GM23338 (cell line): ENCODE measurements at regions not wholly inside any gene's neighbourhood (a gene's known extent, or its start where the extent isn't known, plus 50 kb on each side); places are given as distances from the start of the nearest gene placed in this dataset.

Source experiments
- CREB1 ChIP-seq: fragments of 250-450 bp; sonication (Bioruptor Pico); IDR thresholded peaks from 2 replicates; pipeline ENCODE4 v1.5.0; 2020; ENCODE audit warnings: low read depth, mild to moderate bottlenecking, moderate library complexity
- CTCF ChIP-seq, 2 experiments: fragments of 200-600 bp in 1 of 2; sonication (generic) in 1 of 2; conservative IDR thresholded peaks; 2 replicates each; pipeline versions ENCODE4 v1.5.1 to v1.6.1; 2016 to 2017; ENCODE audit warnings: antibody characterized with exemption in 2 of 2, low read depth in 2 of 2, mild to moderate bottlenecking in 2 of 2, moderate library complexity in 1 of 2
- EZH2 ChIP-seq: fragments of 200-600 bp; sonication (generic); IDR thresholded peaks from one replicate; pipeline ENCODE4 v1.8.0; 2017; ENCODE audit warnings: antibody characterized with exemption, mild to moderate bottlenecking, low read depth; ENCODE audit not compliant: unreplicated experiment
- EZH2phosphoT487 ChIP-seq: fragments of 200-600 bp; sonication (generic); IDR thresholded peaks from one replicate; pipeline ENCODE4 v1.8.1; 2018; ENCODE audit warnings: antibody characterized with exemption; ENCODE audit not compliant: unreplicated experiment
- JUNB ChIP-seq: IDR thresholded peaks from one replicate; pipeline ENCODE4 v1.6.1; 2016; ENCODE audit warnings: antibody characterized with exemption; ENCODE audit not compliant: unreplicated experiment
- NANOG ChIP-seq: IDR thresholded peaks from 2 replicates; pipeline ENCODE4 v1.6.1; 2016; ENCODE audit warnings: antibody characterized with exemption, borderline replicate concordance
- POLR2AphosphoS5 ChIP-seq: IDR thresholded peaks from 2 replicates; pipeline ENCODE4 v1.6.1; 2016; ENCODE audit warnings: antibody characterized with exemption, low read depth
- REST ChIP-seq: IDR thresholded peaks from one replicate; pipeline ENCODE4 v1.6.1; 2018; ENCODE audit warnings: antibody characterized with exemption; ENCODE audit not compliant: unreplicated experiment

GRCh38 chr1:219988387-219988786, 57.9 kb downstream of the EPRS1 start:
- TF ChIP-seq CREB1 (CRISPR knock-in tag) (no peak), POLR2AphosphoS5 (no peak), EZH2 (no peak), CTCF (conservative IDR thresholded peaks at IDR 0.05; ENCODE audit: low read depth in 2 of 2) (no peak), EZH2phosphoT487 (no peak), JUNB (no peak), NANOG (no peak), REST (no peak)
